ENCODE measurements at regions not wholly inside any gene's neighbourhood (a gene's known extent, or its start where the extent isn't known, plus 50 kb on each side); places are given as distances from the start of the nearest gene placed in this dataset.

DNA sequence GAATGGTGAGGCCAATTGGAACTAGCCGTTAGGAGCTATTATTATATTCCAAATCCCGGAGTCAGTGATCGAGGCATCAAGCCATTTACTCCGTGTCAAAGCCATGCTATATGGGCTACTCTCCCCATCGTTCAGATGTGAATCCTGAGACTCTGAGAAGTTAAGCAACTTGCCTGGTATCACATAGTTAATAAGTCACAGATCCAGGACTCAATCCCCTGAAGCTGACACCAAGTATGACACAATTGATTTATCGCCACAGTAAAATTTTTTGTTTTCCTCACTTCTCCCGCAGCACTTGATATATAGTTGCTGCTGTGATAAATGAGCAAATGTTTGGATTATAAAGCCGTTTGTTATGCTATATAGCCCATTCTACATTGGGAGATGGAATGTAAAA lies 50.8 kb upstream of the TSHZ2 start:
- no peak for DNase-seq (ENCODE audit: low read depth)

DNA sequence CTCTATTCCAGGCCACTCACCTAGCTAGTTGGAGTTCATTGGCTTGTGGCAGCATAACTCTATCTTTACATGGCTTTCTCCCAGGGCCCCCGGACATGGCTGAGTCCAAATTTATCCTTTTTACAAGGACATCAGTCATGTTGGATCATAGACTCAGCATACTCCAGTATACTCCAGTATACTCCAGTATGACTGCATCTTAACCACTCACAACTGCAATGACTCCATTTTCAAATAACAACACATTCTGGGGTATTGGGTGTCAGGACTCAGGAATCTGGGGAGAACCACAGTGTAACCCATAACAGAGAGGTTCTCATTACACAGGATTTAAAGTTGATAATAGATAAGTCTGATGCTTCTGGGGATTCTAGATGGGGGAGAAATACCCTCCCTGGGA lies 53.8 kb upstream of the TSHZ2 start:
- no peak for DNase-seq (ENCODE audit: low read depth)

DNA sequence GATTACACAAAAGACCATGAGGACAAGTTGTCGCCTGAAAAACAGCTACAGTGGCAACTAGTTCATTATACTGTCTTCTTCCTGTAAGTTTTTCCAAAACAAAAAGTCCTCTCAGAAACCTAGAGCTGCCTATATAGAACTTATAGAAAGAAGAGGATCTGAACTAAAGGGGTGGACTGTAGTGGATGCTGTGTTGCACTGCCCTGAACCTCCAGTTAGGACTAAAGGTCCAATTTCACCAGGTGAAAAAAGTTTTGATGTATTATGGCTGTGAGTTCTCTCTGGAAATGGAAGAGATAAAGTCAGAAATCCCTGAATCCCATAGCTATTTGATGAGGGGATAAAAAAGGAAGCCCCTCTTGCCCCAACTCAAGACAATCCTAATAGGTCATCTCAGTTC lies 56.6 kb upstream of the TSHZ2 start:
- no peak for DNase-seq (ENCODE audit: low read depth)

GRCh38 chr20:52914870-52915269 lies 57.3 kb upstream of the TSHZ2 start:
- no peak for DNase-seq (ENCODE audit: low read depth)

GRCh38 chr20:52913650-52914387 lies 58.3 kb upstream of the TSHZ2 start:
- DNase-seq (ENCODE audit: low read depth) = no peak

GRCh38 chr20:52905241-52905994 lies 66.7 kb upstream of the TSHZ2 start:
- DNase-seq (ENCODE audit: low read depth) = no peak

DNA sequence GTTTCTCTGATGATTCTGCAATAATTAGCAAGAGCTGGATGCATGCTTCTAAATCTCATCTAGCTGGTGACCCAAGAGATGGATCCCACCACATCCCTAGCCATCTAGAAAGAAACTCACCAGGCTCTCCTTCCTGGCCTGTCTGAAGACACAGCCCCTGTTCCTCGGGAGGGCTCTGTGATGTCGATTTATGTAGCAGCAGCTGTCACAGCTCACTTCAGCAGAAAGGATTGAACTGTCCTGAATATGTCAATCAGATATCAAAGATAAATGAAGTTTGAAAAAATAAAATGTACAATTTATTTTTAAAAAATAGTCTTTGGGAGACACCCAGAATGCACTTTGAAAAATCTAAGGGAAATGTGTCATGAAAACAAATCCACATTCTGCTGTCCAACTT lies 67.3 kb upstream of the TSHZ2 start:
- no peak for DNase-seq (ENCODE audit: low read depth)

GRCh38 chr20:52899041-52899608 lies 73.0 kb upstream of the TSHZ2 start:
- no peak for DNase-seq (ENCODE audit: low read depth)

- DNase-seq (ENCODE audit: low read depth) = no peak
These were observed 75.8 kb upstream of the TSHZ2 start for GRCh38 chr20:52896348-52896747.

- DNase-seq (ENCODE audit: low read depth) = no peak
These were observed 76.5 kb upstream of the TSHZ2 start for GRCh38 chr20:52895701-52896100.

DNA sequence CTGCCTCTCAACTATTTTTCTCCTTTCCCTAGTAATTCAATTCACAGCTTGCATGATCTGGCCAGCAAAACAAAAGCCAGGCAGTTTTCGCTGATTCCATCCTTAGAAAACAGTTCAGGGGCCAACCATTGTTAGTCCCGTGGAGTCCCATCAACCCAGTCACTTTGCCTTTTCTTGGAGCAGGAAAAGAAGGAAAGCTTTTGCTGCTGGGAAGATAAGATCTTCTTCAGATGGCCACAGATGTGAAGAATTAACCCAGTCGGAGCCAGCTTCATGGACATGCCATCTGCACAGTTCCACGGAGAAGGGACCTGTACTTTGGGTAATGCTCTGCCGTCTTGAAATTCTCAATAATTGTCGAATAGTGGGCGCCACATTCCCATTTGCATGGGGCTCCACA lies 76.9 kb upstream of the TSHZ2 start:
- DNase-seq (ENCODE audit: low read depth) = no peak

GRCh38 chr20:52893498-52893897 lies 78.7 kb upstream of the TSHZ2 start:
- no peak for DNase-seq (ENCODE audit: low read depth)

DNA sequence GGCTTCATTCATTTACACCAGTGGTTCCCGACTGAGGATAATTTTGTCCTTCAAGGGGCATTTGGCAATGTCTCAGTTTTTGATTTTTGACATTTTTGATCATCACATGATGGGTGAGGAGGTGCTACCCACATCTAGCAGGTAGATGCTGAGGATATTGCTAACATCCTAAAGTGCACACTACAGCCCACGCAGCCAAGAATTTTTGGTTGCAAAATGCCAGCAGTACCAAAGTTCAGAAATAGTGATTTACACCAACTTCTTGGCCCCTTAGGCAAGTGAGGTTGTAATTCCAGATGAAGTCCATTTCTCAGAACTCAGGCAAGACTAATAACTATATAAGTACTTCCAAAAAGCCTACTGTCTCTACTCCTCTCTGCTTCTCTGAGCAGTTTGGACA lies 80.1 kb upstream of the TSHZ2 start:
- no peak for DNase-seq (ENCODE audit: low read depth)

GRCh38 chr20:52890130-52890529 lies 82.0 kb upstream of the TSHZ2 start:
- no peak for DNase-seq (ENCODE audit: low read depth)

- no peak for DNase-seq (ENCODE audit: low read depth)
These were observed 82.9 kb upstream of the TSHZ2 start for GRCh38 chr20:52889225-52889624.

GRCh38 chr20:52888096-52888495 lies 84.1 kb upstream of the TSHZ2 start:
- DNase-seq (ENCODE audit: low read depth) = no peak

DNA sequence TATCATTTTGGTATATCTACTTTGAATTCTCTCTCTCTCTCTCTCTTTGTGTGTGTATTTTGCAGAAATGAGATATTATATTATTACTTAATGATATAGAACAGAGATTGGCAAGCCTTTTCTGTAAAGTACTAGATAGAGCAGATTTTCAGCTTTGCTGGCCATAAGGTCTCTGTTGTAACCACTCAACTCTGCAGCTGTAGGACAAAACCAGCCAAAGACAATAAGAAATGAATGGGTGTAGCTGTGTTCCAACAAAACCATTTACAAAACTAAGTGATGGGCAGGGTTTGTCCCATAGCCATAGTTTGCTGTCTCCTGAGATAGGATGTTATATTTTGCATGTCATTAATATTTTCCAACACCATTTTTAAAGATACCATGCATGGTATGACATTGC lies 91.2 kb upstream of the TSHZ2 start:
- DNase-seq (ENCODE audit: low read depth) = no peak

DNA sequence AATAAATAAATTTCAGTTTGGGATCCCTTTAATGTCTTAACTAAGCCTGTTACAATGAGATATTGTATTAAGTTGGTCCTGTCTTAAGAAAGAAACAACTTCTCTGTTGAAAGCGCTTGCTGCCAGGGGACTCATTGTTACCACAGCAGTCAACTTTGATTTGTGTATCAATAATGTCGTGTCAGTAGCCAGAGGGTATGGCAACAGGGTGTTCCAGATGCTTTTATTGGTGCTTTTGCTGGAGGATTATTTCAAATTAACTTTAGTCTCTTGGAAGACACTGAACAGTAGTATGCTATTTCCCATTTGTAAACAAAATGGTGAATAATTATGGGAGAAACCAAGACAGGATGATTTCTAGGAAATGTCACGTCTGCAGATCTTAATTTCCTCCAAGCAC lies 91.9 kb upstream of the TSHZ2 start:
- no peak for DNase-seq (ENCODE audit: low read depth)

DNA sequence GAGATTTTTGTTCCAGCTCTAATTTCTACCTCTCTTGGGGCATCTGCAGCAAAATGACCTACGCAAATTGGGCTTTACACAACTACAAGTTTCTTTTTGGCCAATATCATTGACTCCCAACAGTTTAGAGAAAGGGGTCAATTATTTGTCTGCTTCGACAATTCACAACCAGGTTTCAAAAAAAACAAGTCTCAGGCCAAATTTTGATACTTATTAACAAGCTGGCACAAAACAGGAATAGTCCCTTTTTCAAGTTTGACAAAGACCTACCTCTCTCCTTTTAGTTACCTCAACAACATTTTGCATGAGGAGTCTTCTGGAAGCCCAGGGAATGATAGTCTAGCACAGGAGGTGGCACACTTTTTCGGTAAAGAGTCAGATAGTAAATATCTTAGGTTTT lies 97.9 kb upstream of the TSHZ2 start:
- no peak for DNase-seq (ENCODE audit: low read depth)

GRCh38 chr20:52869698-52870501 lies 102.3 kb upstream of the TSHZ2 start:
- no peak for DNase-seq (ENCODE audit: low read depth)

DNA sequence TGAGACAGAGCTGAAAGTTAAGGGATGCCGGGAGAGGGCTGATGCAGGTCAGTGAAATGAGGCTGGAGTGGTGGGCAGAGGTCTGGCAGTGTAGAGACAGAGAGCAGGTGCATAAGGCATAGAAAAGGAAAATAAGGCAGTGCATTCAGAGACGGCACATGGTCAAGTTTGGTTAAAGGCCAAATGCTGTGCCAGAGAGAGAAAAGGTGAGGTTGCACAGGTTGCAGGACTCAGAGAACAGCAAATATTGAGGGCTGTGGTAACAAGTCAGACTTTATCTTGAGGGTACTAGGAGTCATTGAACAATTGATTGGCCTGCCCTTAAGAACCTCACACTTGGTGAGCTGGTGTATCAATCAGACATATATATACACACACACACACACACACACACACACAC lies 102.9 kb upstream of the TSHZ2 start:
- DNase-seq (ENCODE audit: low read depth) = no peak

- no peak for DNase-seq (ENCODE audit: low read depth)
These were observed 104.9 kb upstream of the TSHZ2 start for GRCh38 chr20:52867305-52867704.
